DOHH2 (cell line): ENCODE measurements at regions not wholly inside any gene's neighbourhood (a gene's known extent, or its start where the extent isn't known, plus 50 kb on each side); places are given as distances from the start of the nearest gene placed in this dataset.

Experiments used
- CTCF ChIP-seq: fragments of 200-600 bp; sonication (generic); IDR thresholded peaks from one replicate; pipeline ENCODE4 v1.5.1; 2014; ENCODE audit warnings: antibody characterized with exemption, mild to moderate bottlenecking, low read depth, low read length; ENCODE audit not compliant: poor library complexity, severe bottlenecking
- EZH2phosphoT487 ChIP-seq: fragments of 200-600 bp; sonication (generic); IDR thresholded peaks from 2 replicates; pipeline ENCODE4 v1.6.1; 2017; ENCODE audit warnings: borderline replicate concordance, mild to moderate bottlenecking, antibody characterized with exemption, low read length, moderate library complexity, mixed read lengths

- TF ChIP-seq CTCF (no peak), EZH2phosphoT487 (no peak)
These were observed 1104.1 kb upstream of the PHF14 start for GRCh38 chr7:9869566-9869965.
